ENCODE measurements at regions not wholly inside any gene's neighbourhood (a gene's known extent, or its start where the extent isn't known, plus 50 kb on each side); places are given as distances from the start of the nearest gene placed in this dataset.

- no peak for TF ChIP-seq ZNF512 (CRISPR knock-in tag; IDR thresholded peaks at IDR 0.05)
- TF ChIP-seq PHF20 (CRISPR knock-in tag; IDR thresholded peaks at IDR 0.05), result no peak
- TF ChIP-seq MED13 (CRISPR knock-in tag; IDR thresholded peaks at IDR 0.05), result no peak
- no peak for TF ChIP-seq RNF2 (conservative IDR thresholded peaks at IDR 0.05; ENCODE audit: low read depth)
- TF ChIP-seq PBX3 (CRISPR knock-in tag; IDR thresholded peaks at IDR 0.05; ENCODE audit: borderline replicate concordance), result no peak
- TF ChIP-seq LRRFIP1 (CRISPR knock-in tag; conservative IDR thresholded peaks at IDR 0.05), result no peak
- 0 out of 2 replicates have a peak, but pooled peaks have one; percentile 7 for TF ChIP-seq NFYC (CRISPR knock-in tag; IDR thresholded peaks at IDR 0.05)
- TF ChIP-seq ZFP1 (CRISPR knock-in tag; IDR thresholded peaks at IDR 0.05), result peak; percentile 70; the same call in 1 of the 2 replicates
- no peak for TF ChIP-seq PRPF4 (IDR thresholded peaks at IDR 0.05; ENCODE audit: low read depth, low read length, poor library complexity, severe bottlenecking)
- TF ChIP-seq SRSF9 (IDR thresholded peaks at IDR 0.05; ENCODE audit: borderline replicate concordance, insufficient read depth, low read depth, low read length, poor library complexity, severe bottlenecking), result no peak
- peak; percentile 62; the same call in 1 of the 2 replicates for TF ChIP-seq ZNF136 (CRISPR knock-in tag; IDR thresholded peaks at IDR 0.05; ENCODE audit: low read depth)
- no peak for TF ChIP-seq ZNF891 (CRISPR knock-in tag; IDR thresholded peaks at IDR 0.05)
- TF ChIP-seq GMEB2 (CRISPR knock-in tag; IDR thresholded peaks at IDR 0.05; ENCODE audit: low read depth), result no peak
- TF ChIP-seq TFAP4 (IDR thresholded peaks at IDR 0.05; ENCODE audit: borderline replicate concordance, low read depth), result peak; percentile 97
- TF ChIP-seq SPEN (CRISPR knock-in tag; IDR thresholded peaks at IDR 0.05; ENCODE audit: low read depth), result peak; percentile 59; the same call in 1 of the 2 replicates
- TF ChIP-seq THRA (CRISPR knock-in tag; IDR thresholded peaks at IDR 0.05; ENCODE audit: borderline replicate concordance), result no peak; the same call in 1 of the 2 replicates
- TF ChIP-seq ESRRA (CRISPR knock-in tag; IDR thresholded peaks at IDR 0.05; ENCODE audit: low read depth), result no peak
- no peak for TF ChIP-seq ZNF674 (CRISPR knock-in tag; IDR thresholded peaks at IDR 0.05; ENCODE audit: low read depth)
- TF ChIP-seq NRL (CRISPR knock-in tag; IDR thresholded peaks at IDR 0.05; ENCODE audit: borderline replicate concordance), result no peak
These were observed 64.6 kb upstream of the FOXN2 start (continued) for GRCh38 chr2:48249631-48250473.
